Uterus (tissue), 2 donors: ENCODE measurements at regions not wholly inside any gene's neighbourhood (a gene's known extent, or its start where the extent isn't known, plus 50 kb on each side); places are given as distances from the start of the nearest gene placed in this dataset.

Experiments used
- CTCF ChIP-seq, 4 experiments: fragments of 200-600 bp in 2 of 4; fragments of 450-650 bp in 2 of 4; sonication (generic) in 2 of 4; IDR thresholded peaks; one replicate each; pipeline ENCODE4 v1.5.1; 2016 to 2019; ENCODE audit warnings: antibody characterized with exemption in 4 of 4, mild to moderate bottlenecking in 2 of 4, moderate library complexity in 1 of 4
- POLR2A ChIP-seq, 2 donors: fragments of 450-650 bp; IDR thresholded peaks; one replicate each; pipeline ENCODE4 v1.6.1; 2016; ENCODE audit warnings: antibody characterized with exemption in 2 of 2, mild to moderate bottlenecking in 1 of 2, moderate library complexity in 1 of 2

- no peak for TF ChIP-seq CTCF (IDR thresholded peaks at IDR 0.05)
- no peak for TF ChIP-seq POLR2A (IDR thresholded peaks at IDR 0.05)
Measured at GRCh38 chr13:63625869-63626268, 2210.2 kb upstream of the PCDH20 start.
